HG03064 (cell line): ENCODE measurements at regions not wholly inside any gene's neighbourhood (a gene's known extent, or its start where the extent isn't known, plus 50 kb on each side); places are given as distances from the start of the nearest gene placed in this dataset.
"Not testable (repeated sequence)": the region's sequence is repeated elsewhere in the genome, so short reads cannot be mapped to it uniquely, and the experiment has no call there.

Source experiments
- ATAC-seq: cut with Tn5 transposase; IDR thresholded peaks from one replicate; pipeline ENCODE4 v1.9.1; 2021; ENCODE audit warnings: low read depth; ENCODE audit not compliant: unreplicated experiment

DNA sequence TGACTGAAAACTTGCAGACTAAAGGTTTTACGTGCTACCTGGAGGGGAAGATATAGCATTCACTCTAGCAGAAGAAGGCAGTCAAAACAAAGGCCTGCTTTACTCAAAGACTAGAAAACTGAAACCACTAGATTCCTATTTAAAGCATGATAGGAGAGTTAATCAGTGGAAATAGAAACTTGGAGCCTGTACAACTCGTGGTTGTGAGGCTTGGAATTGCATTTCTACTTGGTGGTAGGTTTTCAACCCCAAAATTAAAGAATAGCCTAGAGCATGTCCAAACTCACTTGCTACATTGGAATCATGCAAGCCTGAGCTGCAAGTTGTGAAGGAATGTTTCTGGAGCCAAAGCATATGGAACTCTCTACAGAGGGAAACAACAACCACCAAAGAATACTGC is 1526.4 kb upstream of the NUDT12 start:
- ATAC-seq: no peak

DNA sequence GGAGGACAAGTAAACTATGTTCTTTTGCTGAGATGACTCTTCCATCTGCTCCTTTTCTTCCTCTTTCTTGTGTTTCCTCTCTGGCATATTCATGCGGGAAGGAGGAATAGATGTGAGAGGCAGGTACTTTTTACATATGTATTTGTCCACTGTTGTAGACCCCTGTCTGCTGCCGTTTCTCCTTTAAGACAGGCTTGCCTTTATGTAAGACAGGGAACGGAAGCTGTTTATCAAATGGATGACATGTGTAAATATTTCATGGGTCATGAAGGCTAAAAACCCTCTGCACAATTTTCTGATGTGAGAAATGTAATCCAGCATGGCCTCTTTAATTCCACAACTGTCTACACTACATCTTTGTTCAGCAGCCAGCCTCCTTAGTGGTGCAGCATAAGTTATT is 1525.5 kb upstream of the NUDT12 start:
- ATAC-seq: no peak

- no peak for ATAC-seq
Observed at GRCh38 chr5:105057893-105058292, 1495.3 kb upstream of the NUDT12 start.

GRCh38 chr5:105057001-105057436 is 1494.4 kb upstream of the NUDT12 start:
- no peak for ATAC-seq

- no peak for ATAC-seq
Observed at GRCh38 chr5:105054406-105054805, 1491.8 kb upstream of the NUDT12 start.

- ATAC-seq: no peak
Observed at GRCh38 chr5:105042623-105043022, 1480.0 kb upstream of the NUDT12 start.

DNA sequence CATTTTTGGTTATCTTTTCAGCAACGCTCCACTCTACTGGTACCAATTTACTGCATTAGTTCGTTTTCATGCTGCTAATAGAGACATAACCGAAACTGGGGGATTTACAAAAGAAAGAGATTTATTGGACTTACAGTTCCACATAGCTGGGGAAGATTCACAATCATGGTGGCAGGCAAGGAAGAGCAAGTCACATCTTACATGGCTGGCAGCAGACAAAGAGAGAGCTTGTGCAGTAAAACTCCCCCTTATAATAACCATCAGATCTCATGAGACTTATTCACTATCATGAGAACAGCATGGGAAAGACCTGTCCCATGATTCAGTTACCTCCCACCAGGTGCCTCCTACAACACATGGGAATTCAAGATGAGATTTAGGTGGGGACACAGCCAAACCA is 1474.2 kb upstream of the NUDT12 start:
- not testable (repeated sequence) for ATAC-seq

- ATAC-seq: no peak
Observed at GRCh38 chr5:105034401-105034763, 1471.8 kb upstream of the NUDT12 start.

DNA sequence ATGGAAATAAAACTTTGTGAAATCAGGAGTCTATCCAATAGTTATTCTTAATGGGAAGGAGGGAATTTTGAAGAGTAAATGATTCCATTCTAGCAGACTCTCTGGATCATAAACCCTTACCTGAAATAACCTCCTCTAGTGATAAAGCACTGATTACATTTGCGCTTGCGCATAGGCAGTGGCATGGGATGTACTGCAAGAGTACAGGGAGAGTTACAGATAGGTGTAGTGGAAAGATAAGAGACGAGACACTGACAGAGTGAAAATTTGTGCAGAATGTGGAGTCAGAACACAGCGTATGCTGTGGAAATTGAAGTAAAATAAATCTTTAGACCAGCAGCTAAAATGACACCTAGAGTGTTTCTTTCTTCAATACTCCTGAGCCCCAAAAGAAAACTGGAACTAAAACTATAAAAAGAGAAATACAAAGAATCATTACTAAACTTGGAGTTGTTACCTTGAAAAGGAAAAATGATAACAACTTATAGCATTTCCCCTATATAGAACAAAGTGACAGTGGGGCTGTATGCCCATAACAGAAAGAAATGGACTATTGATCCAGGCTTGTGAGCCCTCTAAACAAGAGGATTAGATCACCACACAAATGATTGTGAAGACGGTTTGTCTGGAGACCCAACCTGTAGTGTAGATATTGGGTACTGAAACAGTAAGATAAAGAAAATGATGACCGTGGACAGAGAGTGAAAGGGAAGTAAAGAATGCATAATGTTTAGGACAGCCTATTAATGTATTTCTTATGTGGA is 1471.2 kb upstream of the NUDT12 start:
- no peak for ATAC-seq

DNA sequence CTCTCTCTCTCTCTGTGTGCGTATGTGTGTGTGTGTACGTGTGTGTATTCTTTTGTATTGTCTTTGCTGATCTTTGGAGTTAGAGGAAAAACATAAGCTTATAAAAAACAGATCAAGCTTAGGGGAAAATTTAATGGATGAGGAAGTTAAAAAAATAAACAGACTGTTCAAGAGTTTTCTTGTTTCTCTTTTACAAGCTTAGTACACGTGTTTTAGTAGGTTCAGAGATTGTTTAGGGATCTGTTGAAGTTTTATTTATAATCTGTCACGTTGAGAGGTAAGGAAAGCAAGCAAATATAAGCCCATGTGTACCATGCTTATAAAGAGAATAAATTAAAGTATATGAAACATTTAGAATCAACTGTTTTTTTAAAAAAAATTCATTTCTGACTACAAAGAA is 1470.3 kb upstream of the NUDT12 start:
- ATAC-seq: no peak

GRCh38 chr5:105030153-105030552 is 1467.6 kb upstream of the NUDT12 start:
- ATAC-seq: no peak

GRCh38 chr5:105015098-105015497 is 1452.5 kb upstream of the NUDT12 start:
- no peak for ATAC-seq

- no peak for ATAC-seq
Observed at GRCh38 chr5:104998572-104998971, 1436.0 kb upstream of the NUDT12 start.

DNA sequence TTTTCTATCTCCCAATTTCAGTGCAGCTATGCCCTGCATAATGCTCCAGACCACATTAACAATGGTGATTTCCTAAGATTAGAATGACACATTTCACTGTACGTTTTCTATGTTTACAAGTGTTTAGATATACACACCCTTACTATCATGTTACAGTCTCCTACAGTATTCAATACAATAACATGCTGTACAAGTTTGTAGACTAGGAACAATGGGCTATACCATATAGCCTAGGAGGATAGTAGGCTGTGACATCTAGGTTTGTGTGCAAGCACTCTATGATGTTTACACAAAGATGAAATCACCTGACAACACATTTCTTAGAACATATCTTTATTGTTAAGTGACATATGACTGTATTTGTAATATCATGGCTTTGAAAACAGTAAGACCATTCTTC is 1435.6 kb upstream of the NUDT12 start:
- no peak for ATAC-seq

GRCh38 chr5:104987074-104987473 is 1424.5 kb upstream of the NUDT12 start:
- ATAC-seq: no peak

- no peak for ATAC-seq
Observed at GRCh38 chr5:104977529-104977928, 1414.9 kb upstream of the NUDT12 start.

GRCh38 chr5:104967806-104968410 is 1405.3 kb upstream of the NUDT12 start:
- ATAC-seq: no peak

- no peak for ATAC-seq
Observed at GRCh38 chr5:104965006-104965405, 1402.4 kb upstream of the NUDT12 start.

GRCh38 chr5:104955479-104955878 is 1392.9 kb upstream of the NUDT12 start:
- no peak for ATAC-seq

- no peak for ATAC-seq
Observed at GRCh38 chr5:104952876-104953275, 1390.3 kb upstream of the NUDT12 start.

GRCh38 chr5:104951829-104952228 is 1389.2 kb upstream of the NUDT12 start:
- no peak for ATAC-seq

- ATAC-seq: no peak
Observed at GRCh38 chr5:104947076-104947475, 1384.5 kb upstream of the NUDT12 start.
